ENCODE measurements at regions not wholly inside any gene's neighbourhood (a gene's known extent, or its start where the extent isn't known, plus 50 kb on each side); places are given as distances from the start of the nearest gene placed in this dataset.

GRCh38 chr5:5588887-5589826 lies 166.7 kb downstream of the ICE1 start:
- DNase-seq: no peak

GRCh38 chr5:5588386-5588785 lies 165.9 kb downstream of the ICE1 start:
- no peak for DNase-seq

GRCh38 chr5:5587474-5587873 lies 165.0 kb downstream of the ICE1 start:
- DNase-seq: no peak

GRCh38 chr5:5586721-5587120 lies 164.2 kb downstream of the ICE1 start:
- DNase-seq: no peak

- DNase-seq: no peak
Observed at GRCh38 chr5:5585751-5586341, 163.4 kb downstream of the ICE1 start.

GRCh38 chr5:5584751-5585150 lies 162.3 kb downstream of the ICE1 start:
- DNase-seq: no peak

GRCh38 chr5:5584236-5584745 lies 161.8 kb downstream of the ICE1 start:
- no peak for DNase-seq

- no peak for DNase-seq
Observed at GRCh38 chr5:5583832-5584231, 161.4 kb downstream of the ICE1 start.

- DNase-seq: no peak
Observed at GRCh38 chr5:5583023-5583765, 160.7 kb downstream of the ICE1 start.

GRCh38 chr5:5581080-5581479 lies 158.6 kb downstream of the ICE1 start:
- no peak for DNase-seq

GRCh38 chr5:5576744-5577143 lies 154.3 kb downstream of the ICE1 start:
- peak; percentile 7 for DNase-seq

GRCh38 chr5:5575461-5575860 lies 153.0 kb downstream of the ICE1 start:
- DNase-seq: no peak

- no peak for DNase-seq
Observed at GRCh38 chr5:5573798-5574380, 151.4 kb downstream of the ICE1 start.

- DNase-seq: peak; percentile 48
Observed at GRCh38 chr5:5572976-5573797, 150.7 kb downstream of the ICE1 start.

- DNase-seq: peak; percentile 77
Observed at GRCh38 chr5:5572010-5572865, 149.8 kb downstream of the ICE1 start.

- no peak for DNase-seq
Observed at GRCh38 chr5:5570646-5571045, 148.2 kb downstream of the ICE1 start.

- no peak for DNase-seq
Observed at GRCh38 chr5:5564898-5565297, 142.4 kb downstream of the ICE1 start.

- DNase-seq: no peak
Observed at GRCh38 chr5:5560016-5560415, 137.5 kb downstream of the ICE1 start.

GRCh38 chr5:5558638-5559527 lies 136.4 kb downstream of the ICE1 start:
- DNase-seq: no peak
